Breast epithelium (tissue), 4 donors: ENCODE measurements at regions not wholly inside any gene's neighbourhood (a gene's known extent, or its start where the extent isn't known, plus 50 kb on each side); places are given as distances from the start of the nearest gene placed in this dataset.

Experiments
- DNase-seq, 2 donors: peaks; one replicate each; pipeline ENCODE4 v3.0.0-alpha.2; 2019; ENCODE audit warnings: low spot score in 2 of 2
- H3K27ac ChIP-seq, 2 donors: fragments of 200-600 bp; sonication (generic) in 1 of 2; one replicate each; pipeline ENCODE4 v1.5.1; 2016 to 2019; ENCODE audit warnings: mild to moderate bottlenecking in 1 of 2
- H3K27me3 ChIP-seq, 2 donors: fragments of 200-600 bp; sonication (generic) in 1 of 2; one replicate each; pipeline versions ENCODE4 v1.5.1 to v1.6.0; 2017 to 2019; ENCODE audit warnings: control low read depth in 1 of 2, mild to moderate bottlenecking in 1 of 2
- H3K36me3 ChIP-seq: fragments of 200-600 bp; one replicate; pipeline ENCODE4 v1.5.1; 2019
- H3K4me1 ChIP-seq, 2 donors: fragments of 200-600 bp; sonication (generic); one replicate each; pipeline ENCODE4 v1.5.1; 2016 to 2019; ENCODE audit warnings: control low read depth in 1 of 2
- H3K4me3 ChIP-seq, 3 donors: fragments of 200-600 bp; sonication (generic); 1 replicate in 2 of 3; 2 replicates in 1 of 3; pipeline ENCODE4 v1.5.1; 2016 to 2019; ENCODE audit warnings: mild to moderate bottlenecking in 3 of 3, moderate library complexity in 2 of 3
- H3K9me3 ChIP-seq, 2 donors: fragments of 200-600 bp; sonication (generic) in 1 of 2; one replicate each; pipeline ENCODE4 v1.5.1; 2016 to 2019; ENCODE audit warnings: control low read depth in 1 of 2
- CTCF ChIP-seq, 3 donors: fragments of 450-650 bp; IDR thresholded peaks; one replicate each; pipeline ENCODE4 v1.5.1; 2016 to 2017; ENCODE audit warnings: antibody characterized with exemption in 3 of 3, mild to moderate bottlenecking in 3 of 3, moderate library complexity in 3 of 3
- POLR2A ChIP-seq: fragments of 450-650 bp; IDR thresholded peaks from one replicate; pipeline ENCODE4 v1.6.1; 2016; ENCODE audit warnings: antibody characterized with exemption, mild to moderate bottlenecking, moderate library complexity
- POLR2AphosphoS5 ChIP-seq, 3 donors: sonication (generic); formaldehyde crosslinking; IDR thresholded peaks; one replicate each; pipeline ENCODE4 v1.6.1; 2017; ENCODE audit warnings: antibody characterized with exemption in 3 of 3
- intact Hi-C: fragments of 100-400 bp; cut with DNase I; formaldehyde crosslinking; loops from one replicate; pipeline ENCODE4 v1.15.1; 2023; ENCODE audit warnings: low total_unique reads

- H3K27ac ChIP-seq: no peak overlapping the region
- no peaks in the 10 kb centered on the region for H3K4me1 ChIP-seq
- intact Hi-C loops: no loop called here
- no peaks in the 10 kb centered on the region for H3K27me3 ChIP-seq
- no peaks in the 10 kb centered on the region for H3K9me3 ChIP-seq
- TF ChIP-seq POLR2AphosphoS5 (IDR thresholded peaks at IDR 0.05) (no peak), POLR2A (no peak), CTCF (IDR thresholded peaks at IDR 0.05) (no peak)
- H3K4me3 ChIP-seq: no peak overlapping the region
- no peak for DNase-seq
- no peaks in the 10 kb centered on the region for H3K36me3 ChIP-seq
These were observed 136.6 kb downstream of the PIK3R1 start for GRCh38 chr5:68352166-68352565.

GRCh38 chr5:68353605-68354004 lies 138.0 kb downstream of the PIK3R1 start:
- no peak for DNase-seq
- no peaks in the 10 kb centered on the region for H3K36me3 ChIP-seq
- H3K27ac ChIP-seq: no peak overlapping the region
- no peaks in the 10 kb centered on the region for H3K27me3 ChIP-seq
- H3K9me3 ChIP-seq: no peaks in the 10 kb centered on the region
- intact Hi-C loops: no loop called here
- no peak overlapping the region for H3K4me3 ChIP-seq
- no peaks in the 10 kb centered on the region for H3K4me1 ChIP-seq
- TF ChIP-seq CTCF (IDR thresholded peaks at IDR 0.05) (no peak), POLR2AphosphoS5 (IDR thresholded peaks at IDR 0.05) (no peak), POLR2A (no peak)

- Histone ChIP-seq H3K27ac (no peak overlapping the region), H3K4me3 (no peak overlapping the region), H3K36me3 (no peaks in the 10 kb centered on the region), H3K27me3 (no peaks in the 10 kb centered on the region), H3K9me3 (no peaks in the 10 kb centered on the region), H3K4me1 (no peaks in the 10 kb centered on the region)
- no peak for TF ChIP-seq POLR2AphosphoS5 (IDR thresholded peaks at IDR 0.05)
- no peak for TF ChIP-seq POLR2A
- TF ChIP-seq CTCF (IDR thresholded peaks at IDR 0.05): no peak
- no peak for DNase-seq
- intact Hi-C loops: no loop called here
These were observed 138.8 kb downstream of the PIK3R1 start for GRCh38 chr5:68354315-68354714.

- intact Hi-C loops: no loop called here
- no peak overlapping the region for H3K27ac ChIP-seq
- H3K4me3 ChIP-seq: no peak overlapping the region
- no peaks in the 10 kb centered on the region for H3K4me1 ChIP-seq
- no peaks in the 10 kb centered on the region for H3K9me3 ChIP-seq
- no peaks in the 10 kb centered on the region for H3K27me3 ChIP-seq
- no peaks in the 10 kb centered on the region for H3K36me3 ChIP-seq
- no peak for DNase-seq
- TF ChIP-seq POLR2A: no peak
- no peak for TF ChIP-seq CTCF (IDR thresholded peaks at IDR 0.05)
- no peak for TF ChIP-seq POLR2AphosphoS5 (IDR thresholded peaks at IDR 0.05)
These were observed 140.7 kb downstream of the PIK3R1 start for GRCh38 chr5:68356216-68356615.

GRCh38 chr5:68356623-68357022 lies 141.1 kb downstream of the PIK3R1 start:
- intact Hi-C loops: no loop called here
- H3K4me3 ChIP-seq: no peak overlapping the region
- no peak overlapping the region for H3K27ac ChIP-seq
- no peaks in the 10 kb centered on the region for H3K36me3 ChIP-seq
- DNase-seq: no peak
- H3K9me3 ChIP-seq: no peaks in the 10 kb centered on the region
- H3K27me3 ChIP-seq: no peaks in the 10 kb centered on the region
- no peaks in the 10 kb centered on the region for H3K4me1 ChIP-seq
- no peak for TF ChIP-seq CTCF (IDR thresholded peaks at IDR 0.05)
- TF ChIP-seq POLR2A: no peak
- no peak for TF ChIP-seq POLR2AphosphoS5 (IDR thresholded peaks at IDR 0.05)
